ENCODE measurements at regions not wholly inside any gene's neighbourhood (a gene's known extent, or its start where the extent isn't known, plus 50 kb on each side); places are given as distances from the start of the nearest gene placed in this dataset.

- no peak overlapping the region for H3K9ac ChIP-seq (ENCODE audit: insufficient read depth, low read length)
Measured at GRCh38 chr4:44984083-44984482, 257.7 kb upstream of the GNPDA2 start.

GRCh38 chr4:44983083-44983482, 256.7 kb upstream of the GNPDA2 start:
- Histone ChIP-seq H3K27me3 (ENCODE audit: control insufficient read depth, insufficient read depth, low read length) (no peaks in the 10 kb centered on the region), H3K27ac (ENCODE audit: insufficient read depth, low read length) (no peak overlapping the region), H4K20me1 (ENCODE audit: control insufficient read depth, extremely low read depth, insufficient read depth, low read length) (no peaks in the 10 kb centered on the region), H3K9ac (ENCODE audit: insufficient read depth, low read length) (no peak overlapping the region), H2AFZ (ENCODE audit: low read length) (no peak overlapping the region), H3K36me3 (ENCODE audit: control insufficient read depth, insufficient read depth, low read length) (no peaks in the 10 kb centered on the region), H3K4me1 (ENCODE audit: control insufficient read depth, extremely low read depth, insufficient read depth, low read length) (no peaks in the 10 kb centered on the region), H3K4me2 (ENCODE audit: extremely low read depth, insufficient read depth, low read length) (no peak overlapping the region), H3K79me2 (ENCODE audit: control insufficient read depth, insufficient read depth, low read length) (no peaks in the 10 kb centered on the region), H3K9me3 (ENCODE audit: control insufficient read depth, insufficient read depth, low read depth, low read length) (no peaks in the 10 kb centered on the region), H3K4me3 (replicated peaks in 1 of 4; ENCODE audit: control extremely low read depth in 1 of 4, insufficient read depth in 1 of 4, low read depth in 3 of 4, low read length in 4 of 4) (no peak overlapping the region)
- no peak for DNase-seq (ENCODE audit: low read depth in 2 of 2)
- TF ChIP-seq EZH2 (IDR thresholded peaks at IDR 0.05; ENCODE audit: low read length, missing control alignments) (no peak), CTCF (conservative IDR thresholded peaks at IDR 0.05 in 1 of 2, IDR thresholded peaks at IDR 0.05 in 1 of 2; ENCODE audit: low read depth in 1 of 2, low read length in 2 of 2) (no peak)

More at GRCh38 chr4:44984083-44984482, 257.7 kb upstream of the GNPDA2 start:
- Histone ChIP-seq H3K4me2 (ENCODE audit: extremely low read depth, insufficient read depth, low read length) (no peak overlapping the region), H3K36me3 (ENCODE audit: control insufficient read depth, insufficient read depth, low read length) (no peaks in the 10 kb centered on the region), H4K20me1 (ENCODE audit: control insufficient read depth, extremely low read depth, insufficient read depth, low read length) (no peaks in the 10 kb centered on the region), H2AFZ (ENCODE audit: low read length) (no peak overlapping the region), H3K79me2 (ENCODE audit: control insufficient read depth, insufficient read depth, low read length) (no peaks in the 10 kb centered on the region), H3K4me3 (replicated peaks in 1 of 4; ENCODE audit: control extremely low read depth in 1 of 4, insufficient read depth in 1 of 4, low read depth in 3 of 4, low read length in 4 of 4) (no peak overlapping the region), H3K4me1 (ENCODE audit: control insufficient read depth, extremely low read depth, insufficient read depth, low read length) (no peaks in the 10 kb centered on the region), H3K27ac (ENCODE audit: insufficient read depth, low read length) (no peak overlapping the region), H3K27me3 (ENCODE audit: control insufficient read depth, insufficient read depth, low read length) (no peaks in the 10 kb centered on the region), H3K9me3 (ENCODE audit: control insufficient read depth, insufficient read depth, low read depth, low read length) (no peaks in the 10 kb centered on the region)
- no peak for DNase-seq (ENCODE audit: low read depth in 2 of 2)
- TF ChIP-seq CTCF (conservative IDR thresholded peaks at IDR 0.05 in 1 of 2, IDR thresholded peaks at IDR 0.05 in 1 of 2; ENCODE audit: low read depth in 1 of 2, low read length in 2 of 2): no peak
- no peak for TF ChIP-seq EZH2 (IDR thresholded peaks at IDR 0.05; ENCODE audit: low read length, missing control alignments)

- DNase-seq (ENCODE audit: low read depth in 2 of 2): no peak
- H3K36me3 ChIP-seq (ENCODE audit: control insufficient read depth, insufficient read depth, low read length): no peaks in the 10 kb centered on the region
- no peaks in the 10 kb centered on the region for H3K9me3 ChIP-seq (ENCODE audit: control insufficient read depth, insufficient read depth, low read depth, low read length)
- H3K4me1 ChIP-seq (ENCODE audit: control insufficient read depth, extremely low read depth, insufficient read depth, low read length): no peaks in the 10 kb centered on the region
- H3K27me3 ChIP-seq (ENCODE audit: control insufficient read depth, insufficient read depth, low read length): no peaks in the 10 kb centered on the region
- H4K20me1 ChIP-seq (ENCODE audit: control insufficient read depth, extremely low read depth, insufficient read depth, low read length): no peaks in the 10 kb centered on the region
- TF ChIP-seq CTCF (conservative IDR thresholded peaks at IDR 0.05 in 1 of 2, IDR thresholded peaks at IDR 0.05 in 1 of 2; ENCODE audit: low read depth in 1 of 2, low read length in 2 of 2) (no peak), EZH2 (IDR thresholded peaks at IDR 0.05; ENCODE audit: low read length, missing control alignments) (no peak)
- H3K27ac ChIP-seq (ENCODE audit: insufficient read depth, low read length): no peak overlapping the region
- no peak overlapping the region for H3K4me3 ChIP-seq (replicated peaks in 1 of 4; ENCODE audit: control extremely low read depth in 1 of 4, insufficient read depth in 1 of 4, low read depth in 3 of 4, low read length in 4 of 4)
- no peak overlapping the region for H2AFZ ChIP-seq (ENCODE audit: low read length)
- no peaks in the 10 kb centered on the region for H3K79me2 ChIP-seq (ENCODE audit: control insufficient read depth, insufficient read depth, low read length)
- H3K4me2 ChIP-seq (ENCODE audit: extremely low read depth, insufficient read depth, low read length): no peak overlapping the region
- no peak overlapping the region for H3K9ac ChIP-seq (ENCODE audit: insufficient read depth, low read length)
Measured at GRCh38 chr4:44978020-44978419, 251.7 kb upstream of the GNPDA2 start.

All from fibroblast of lung (primary cell).